T-helper 17 cell (primary cell): ENCODE measurements at regions not wholly inside any gene's neighbourhood (a gene's known extent, or its start where the extent isn't known, plus 50 kb on each side); places are given as distances from the start of the nearest gene placed in this dataset.

ENCODE experiments used
- ATAC-seq: fragments of 150-1000 bp; cut with Tn5 transposase; 2 replicates; pipeline ENCODE4 v1.10.0; 2021; ENCODE audit warnings: mild to moderate bottlenecking, moderate library complexity
- DNase-seq, 3 donors: peaks; one replicate each; pipeline versions ENCODE4 v3.0.0 to v3.0.0-alpha.2; 2020 to 2021
- H3K9me3 ChIP-seq: one replicate; pipeline ENCODE4 v1.7.0; 2013; ENCODE audit warnings: low read length, mild to moderate bottlenecking; ENCODE audit not compliant: control insufficient read depth, poor library complexity, severe bottlenecking
- H3K27ac Mint-ChIP-seq: one replicate; pipeline ENCODE4 v1.8.0; 2022; ENCODE audit warnings: mild to moderate bottlenecking, moderate library complexity, mixed read lengths
- H3K27me3 Mint-ChIP-seq: one replicate; pipeline ENCODE4 v1.8.0; 2022; ENCODE audit warnings: mixed read lengths
- H3K36me3 Mint-ChIP-seq: one replicate; pipeline ENCODE4 v1.8.0; 2022; ENCODE audit warnings: low read depth, mixed read lengths
- H3K4me1 Mint-ChIP-seq: one replicate; pipeline ENCODE4 v1.8.0; 2022; ENCODE audit warnings: mild to moderate bottlenecking, mixed read lengths
- H3K4me3 Mint-ChIP-seq: one replicate; pipeline ENCODE4 v1.8.0; 2022; ENCODE audit warnings: mild to moderate bottlenecking, moderate library complexity, mixed read lengths

DNA sequence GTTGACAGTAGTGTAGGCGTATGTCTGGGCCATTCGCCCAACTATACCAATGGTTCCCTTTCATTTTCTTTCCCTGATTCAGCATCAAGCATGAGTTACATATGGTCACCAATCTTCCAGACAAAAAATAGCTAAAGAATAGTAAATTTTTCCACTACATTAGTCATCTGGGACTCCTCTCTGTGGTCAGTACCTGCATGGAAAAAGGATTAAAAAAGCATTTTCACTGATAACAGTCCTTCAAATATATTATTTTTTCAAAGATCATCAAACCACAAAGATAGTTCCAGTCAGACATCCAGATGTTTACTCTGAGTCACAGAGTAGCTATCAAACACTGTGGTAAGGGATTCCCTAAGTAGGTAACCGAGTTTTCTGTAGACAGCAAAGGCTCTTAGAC lies 302.6 kb upstream of the SEMA3D start:
- no peaks in the 10 kb centered on the region for H3K9me3 ChIP-seq
- no peak overlapping the region for H3K4me3 Mint-ChIP-seq
- DNase-seq = no peak
- H3K27me3 Mint-ChIP-seq = no peaks in the 10 kb centered on the region
- no peak overlapping the region for H3K27ac Mint-ChIP-seq
- ATAC-seq = no peak
- H3K36me3 Mint-ChIP-seq = no peaks in the 10 kb centered on the region
- no peaks in the 10 kb centered on the region for H3K4me1 Mint-ChIP-seq

DNA sequence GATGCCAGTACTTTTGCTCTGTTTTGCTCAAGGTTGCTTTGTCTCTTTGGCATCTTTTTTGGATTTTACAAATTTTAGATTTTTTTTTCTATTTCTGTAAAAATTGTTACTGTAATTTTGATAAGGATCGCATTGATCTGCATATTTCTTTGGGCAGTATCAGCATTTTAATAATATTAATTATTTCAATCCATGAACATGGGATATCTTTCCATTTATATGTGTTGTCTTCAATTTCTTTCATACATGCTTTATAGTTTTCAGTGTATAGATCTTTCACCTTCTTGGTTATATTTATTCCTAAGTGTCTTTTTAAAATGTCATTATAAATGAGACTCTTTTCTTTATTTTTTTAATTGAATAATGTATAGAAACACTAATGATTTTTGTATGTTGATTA lies 301.6 kb upstream of the SEMA3D start:
- ATAC-seq = no peak
- no peaks in the 10 kb centered on the region for H3K4me1 Mint-ChIP-seq
- DNase-seq = no peak
- no peak overlapping the region for H3K27ac Mint-ChIP-seq
- no peak overlapping the region for H3K4me3 Mint-ChIP-seq
- H3K27me3 Mint-ChIP-seq = no peaks in the 10 kb centered on the region
- no peaks in the 10 kb centered on the region for H3K36me3 Mint-ChIP-seq
- H3K9me3 ChIP-seq = no peaks in the 10 kb centered on the region

DNA sequence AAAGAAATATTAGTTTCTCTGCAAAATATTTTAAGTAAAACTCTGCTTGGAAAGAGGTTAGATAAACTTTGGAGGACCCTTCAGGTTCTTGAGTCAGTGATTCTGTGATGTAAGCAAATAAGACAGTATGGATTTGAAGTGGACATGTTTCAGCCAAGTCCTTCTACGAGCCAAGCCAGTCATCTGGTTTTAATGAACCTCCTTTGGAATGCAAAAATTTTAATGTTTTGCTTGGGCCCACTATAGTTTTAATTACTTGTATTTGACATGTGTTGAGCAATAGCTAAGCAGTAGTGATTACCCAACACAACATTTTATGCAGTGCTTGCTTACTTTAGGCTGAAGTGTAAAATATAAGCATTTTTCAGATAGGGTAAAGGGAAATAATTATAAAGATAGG lies 296.3 kb upstream of the SEMA3D start:
- H3K9me3 ChIP-seq = no peaks in the 10 kb centered on the region
- no peaks in the 10 kb centered on the region for H3K27me3 Mint-ChIP-seq
- no peak overlapping the region for H3K27ac Mint-ChIP-seq
- H3K4me1 Mint-ChIP-seq = no peaks in the 10 kb centered on the region
- DNase-seq (no peak), ATAC-seq (no peak)
- H3K4me3 Mint-ChIP-seq = no peak overlapping the region
- H3K36me3 Mint-ChIP-seq = no peaks in the 10 kb centered on the region

DNA sequence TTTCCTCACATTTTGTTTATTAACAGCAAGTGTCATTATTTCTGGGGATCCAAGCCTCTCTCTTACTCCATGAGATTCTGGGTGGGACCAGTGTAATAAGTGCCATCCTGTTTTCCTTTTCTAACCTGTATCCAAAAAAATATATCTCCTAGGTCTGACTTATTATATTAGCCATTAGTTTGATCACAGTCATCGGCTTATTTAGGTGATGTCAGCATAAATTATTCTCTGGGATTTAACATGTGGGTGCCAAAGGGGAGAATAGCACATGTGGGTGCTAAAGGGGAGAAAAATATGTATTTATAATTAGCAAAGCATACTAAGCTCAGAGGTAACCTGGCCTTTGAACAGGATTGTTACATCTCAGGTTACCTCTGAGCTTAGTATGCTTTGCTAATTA lies 293.8 kb upstream of the SEMA3D start:
- no peaks in the 10 kb centered on the region for H3K4me1 Mint-ChIP-seq
- no peak overlapping the region for H3K4me3 Mint-ChIP-seq
- ATAC-seq = no peak
- no peaks in the 10 kb centered on the region for H3K27me3 Mint-ChIP-seq
- no peaks in the 10 kb centered on the region for H3K36me3 Mint-ChIP-seq
- no peaks in the 10 kb centered on the region for H3K9me3 ChIP-seq
- DNase-seq = no peak
- no peak overlapping the region for H3K27ac Mint-ChIP-seq

DNA sequence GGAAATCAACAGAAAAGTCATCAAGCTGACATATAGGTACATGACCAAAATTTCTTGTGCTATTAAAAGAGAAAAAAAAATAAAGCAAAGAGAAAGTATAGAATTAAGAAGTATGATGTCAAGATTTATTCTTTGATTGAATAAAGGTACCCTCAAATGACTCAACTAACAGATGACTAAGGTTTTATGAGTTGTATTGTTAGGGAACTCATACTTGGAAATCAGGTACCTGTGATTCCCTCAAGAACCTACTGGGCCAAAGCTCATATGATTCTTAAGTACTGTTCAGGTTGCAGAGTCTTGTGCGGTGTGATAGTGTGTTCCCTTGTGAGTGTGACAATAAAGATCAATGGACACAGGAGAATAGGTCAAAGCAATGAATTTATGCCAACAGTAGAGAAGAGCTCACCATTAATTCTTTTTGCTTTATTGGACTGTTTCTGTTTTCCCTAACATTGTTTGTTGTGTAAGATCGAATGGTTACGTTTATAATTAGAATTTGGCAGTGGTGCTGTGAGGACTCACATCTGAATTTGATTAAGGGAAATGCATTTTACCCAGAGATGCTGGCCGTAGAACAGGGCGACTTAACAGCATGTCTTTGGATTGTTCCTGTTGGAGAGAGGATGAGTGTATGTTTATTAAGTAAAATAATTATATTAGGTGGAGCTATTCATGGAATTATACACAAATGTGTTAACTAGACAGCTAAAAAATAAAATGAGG lies 293.2 kb upstream of the SEMA3D start:
- ATAC-seq (no peak), DNase-seq (no peak)
- H3K27ac Mint-ChIP-seq = no peak overlapping the region
- H3K4me3 Mint-ChIP-seq = no peak overlapping the region
- no peaks in the 10 kb centered on the region for H3K9me3 ChIP-seq
- H3K36me3 Mint-ChIP-seq = no peaks in the 10 kb centered on the region
- no peaks in the 10 kb centered on the region for H3K4me1 Mint-ChIP-seq
- no peaks in the 10 kb centered on the region for H3K27me3 Mint-ChIP-seq

DNA sequence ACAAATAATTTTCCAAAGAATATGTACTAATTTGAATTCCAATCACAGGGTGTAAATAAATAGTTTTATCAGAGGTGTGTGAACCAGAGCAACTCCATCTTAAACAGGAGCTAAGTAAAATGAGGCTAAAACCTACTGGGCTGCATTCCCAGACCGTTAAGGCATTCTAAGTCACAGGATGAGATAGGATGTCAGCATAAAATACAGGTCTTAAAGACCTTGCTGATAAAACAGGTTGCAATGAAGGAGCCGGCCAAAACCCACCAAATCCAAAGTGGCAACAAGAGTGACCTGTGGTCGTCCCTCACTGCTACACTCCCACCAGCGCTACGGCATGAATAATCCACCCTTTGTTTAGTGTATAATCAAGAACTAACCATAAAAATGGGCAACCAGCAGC lies 291.7 kb upstream of the SEMA3D start:
- Mint-ChIP-seq H3K27me3 (no peaks in the 10 kb centered on the region), H3K36me3 (no peaks in the 10 kb centered on the region), H3K4me1 (no peaks in the 10 kb centered on the region), H3K4me3 (no peak overlapping the region), H3K27ac (no peak overlapping the region)
- no peaks in the 10 kb centered on the region for H3K9me3 ChIP-seq
- no peak for ATAC-seq
- DNase-seq = no peak

DNA sequence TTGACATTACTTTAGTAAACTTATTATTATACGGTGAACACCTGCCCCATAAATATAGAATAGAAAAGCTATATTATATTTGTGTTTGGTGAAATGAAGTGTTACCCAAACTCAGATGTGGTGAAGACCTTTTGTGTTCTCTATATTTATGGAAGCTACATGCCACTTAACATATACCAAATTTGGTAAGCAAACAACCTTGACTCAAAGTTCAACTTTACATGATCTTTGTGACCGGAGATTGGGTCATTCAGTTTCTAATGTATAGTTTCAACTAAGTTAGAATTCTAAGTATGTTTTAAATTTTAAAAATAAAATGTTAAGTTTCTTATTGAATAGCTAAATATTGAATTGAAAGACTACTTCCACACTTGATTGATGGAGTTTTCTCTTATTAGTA lies 288.6 kb upstream of the SEMA3D start:
- Mint-ChIP-seq H3K4me1 (no peaks in the 10 kb centered on the region), H3K4me3 (no peak overlapping the region)
- no peak for ATAC-seq

DNA sequence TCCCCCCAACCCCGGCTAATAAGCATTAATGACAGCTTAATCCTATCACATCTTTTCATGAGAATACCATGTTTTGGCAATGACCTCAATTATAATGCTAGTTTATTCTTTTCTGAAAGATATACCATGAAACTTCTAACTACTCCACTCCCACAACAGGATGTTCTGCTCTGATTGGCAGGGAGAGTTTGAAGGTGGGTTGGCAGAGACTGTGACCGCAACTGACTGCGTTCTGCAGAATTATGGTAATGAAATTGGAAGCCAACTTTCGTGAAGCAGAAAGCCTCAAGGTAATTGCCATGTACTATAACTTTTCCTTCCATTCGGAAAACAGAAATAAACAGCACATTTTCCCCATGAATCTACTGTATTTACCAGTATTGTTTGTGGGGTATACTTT lies 288.2 kb upstream of the SEMA3D start:
- no peak for DNase-seq
- H3K4me1 Mint-ChIP-seq = no peaks in the 10 kb centered on the region
- H3K27me3 Mint-ChIP-seq = no peaks in the 10 kb centered on the region
- H3K36me3 Mint-ChIP-seq = no peaks in the 10 kb centered on the region
- H3K4me3 Mint-ChIP-seq = no peak overlapping the region
- ATAC-seq = no peak
- H3K9me3 ChIP-seq = no peaks in the 10 kb centered on the region
- H3K27ac Mint-ChIP-seq = no peak overlapping the region

More for the DNA sequence above, 288.6 kb upstream of the SEMA3D start:
- H3K9me3 ChIP-seq = no peaks in the 10 kb centered on the region
- Mint-ChIP-seq H3K36me3 (no peaks in the 10 kb centered on the region), H3K27me3 (no peaks in the 10 kb centered on the region), H3K27ac (no peak overlapping the region)
- DNase-seq = no peak

DNA sequence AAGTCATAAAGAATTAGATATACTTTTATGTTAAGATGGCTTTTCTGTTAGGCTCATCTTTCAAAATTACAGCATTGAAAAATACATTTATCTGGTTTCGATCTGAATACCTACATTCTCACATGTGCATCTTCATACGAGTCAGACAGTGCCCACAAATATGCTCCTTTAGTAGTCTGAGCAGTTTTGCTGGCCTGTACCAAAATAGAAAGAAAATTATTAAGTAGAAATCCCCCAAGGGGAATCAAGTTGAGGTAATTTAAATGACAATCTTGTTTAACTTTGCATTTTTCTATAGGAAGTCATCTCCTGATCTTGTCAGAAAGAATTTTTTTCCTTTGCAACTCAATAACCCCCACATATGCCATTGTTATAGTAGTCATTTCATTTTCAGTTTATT lies 287.4 kb upstream of the SEMA3D start:
- no peaks in the 10 kb centered on the region for H3K36me3 Mint-ChIP-seq
- no peak for DNase-seq
- H3K4me3 Mint-ChIP-seq = no peak overlapping the region
- no peak for ATAC-seq
- H3K4me1 Mint-ChIP-seq = no peaks in the 10 kb centered on the region
- H3K9me3 ChIP-seq = no peaks in the 10 kb centered on the region
- no peak overlapping the region for H3K27ac Mint-ChIP-seq
- no peaks in the 10 kb centered on the region for H3K27me3 Mint-ChIP-seq

DNA sequence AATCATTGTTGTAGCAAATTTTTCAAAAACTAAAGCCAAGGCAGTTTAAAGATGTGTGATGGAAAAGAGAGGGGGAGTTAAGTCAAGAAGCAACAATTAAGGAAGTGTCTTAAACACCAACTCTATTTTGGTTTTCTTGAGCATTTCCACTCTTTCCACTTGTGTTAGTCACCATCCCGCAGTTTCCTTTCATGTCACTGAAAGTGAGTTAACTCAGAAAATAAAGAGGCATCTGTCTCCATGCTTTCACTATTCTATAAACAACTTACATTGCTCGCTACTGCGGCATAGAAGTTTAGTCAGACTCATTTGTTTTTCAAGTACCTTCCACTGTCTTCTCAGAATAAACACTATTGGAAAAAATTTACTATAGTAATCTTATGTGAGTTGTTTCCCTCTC lies 284.9 kb upstream of the SEMA3D start:
- no peak for DNase-seq
- Mint-ChIP-seq H3K27ac (no peak overlapping the region), H3K4me3 (no peak overlapping the region), H3K4me1 (no peaks in the 10 kb centered on the region), H3K27me3 (no peaks in the 10 kb centered on the region), H3K36me3 (no peaks in the 10 kb centered on the region)
- H3K9me3 ChIP-seq = peaks cover 4% of the 10 kb centered on the region
- no peak for ATAC-seq

DNA sequence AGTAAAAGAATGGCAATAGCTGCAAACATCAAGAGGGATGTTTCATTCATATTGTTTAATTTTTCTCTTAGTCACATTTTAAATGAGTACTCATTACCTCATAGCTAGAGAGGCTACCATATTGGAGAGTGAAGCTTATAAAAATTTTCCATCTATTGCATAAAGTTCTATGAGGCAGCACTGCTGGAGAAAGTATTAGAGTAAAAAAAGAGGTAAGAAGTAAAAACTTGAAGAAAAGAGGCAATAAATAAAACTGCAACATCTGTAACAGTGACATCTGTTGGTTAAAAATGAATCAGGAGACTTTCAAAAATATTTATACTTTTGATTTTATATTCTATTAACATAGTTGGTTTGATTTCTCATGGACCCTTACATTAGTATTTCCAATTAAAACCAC lies 284.5 kb upstream of the SEMA3D start:
- DNase-seq (no peak), ATAC-seq (no peak)
- no peaks in the 10 kb centered on the region for H3K36me3 Mint-ChIP-seq
- no peak overlapping the region for H3K27ac Mint-ChIP-seq
- no peak overlapping the region for H3K4me3 Mint-ChIP-seq
- H3K9me3 ChIP-seq = peaks cover 4% of the 10 kb centered on the region
- no peaks in the 10 kb centered on the region for H3K27me3 Mint-ChIP-seq
- H3K4me1 Mint-ChIP-seq = no peaks in the 10 kb centered on the region

DNA sequence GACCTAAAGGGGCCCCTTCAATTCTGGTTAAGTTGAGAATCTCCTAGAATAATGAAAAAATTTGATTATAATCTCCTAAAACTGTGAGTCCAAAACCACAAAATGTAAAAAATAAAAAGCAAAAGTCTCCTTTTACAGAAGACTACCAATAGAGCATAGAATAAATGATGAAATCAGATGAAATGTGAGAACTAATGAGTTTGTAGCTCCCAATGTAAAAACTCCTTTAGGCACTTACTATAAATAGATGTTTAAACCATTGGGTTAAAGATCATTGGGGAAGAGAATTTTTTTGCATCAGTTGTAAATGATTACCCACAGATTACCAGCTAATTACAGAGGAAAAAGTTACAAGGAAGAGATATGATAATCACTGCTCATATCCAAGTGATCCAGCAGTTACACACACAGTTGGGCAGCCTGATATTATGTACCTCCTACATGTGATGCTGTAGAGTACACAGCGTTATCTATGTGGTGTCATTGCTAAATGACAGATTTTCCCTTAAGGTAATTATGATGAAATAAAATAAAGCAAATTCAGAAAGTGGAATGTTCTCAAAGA lies 282.7 kb upstream of the SEMA3D start:
- peaks cover 4% of the 10 kb centered on the region for H3K9me3 ChIP-seq
- Mint-ChIP-seq H3K27ac (no peak overlapping the region), H3K4me1 (no peaks in the 10 kb centered on the region), H3K36me3 (no peaks in the 10 kb centered on the region), H3K27me3 (no peaks in the 10 kb centered on the region), H3K4me3 (no peak overlapping the region)
- ATAC-seq (no peak), DNase-seq (no peak)

DNA sequence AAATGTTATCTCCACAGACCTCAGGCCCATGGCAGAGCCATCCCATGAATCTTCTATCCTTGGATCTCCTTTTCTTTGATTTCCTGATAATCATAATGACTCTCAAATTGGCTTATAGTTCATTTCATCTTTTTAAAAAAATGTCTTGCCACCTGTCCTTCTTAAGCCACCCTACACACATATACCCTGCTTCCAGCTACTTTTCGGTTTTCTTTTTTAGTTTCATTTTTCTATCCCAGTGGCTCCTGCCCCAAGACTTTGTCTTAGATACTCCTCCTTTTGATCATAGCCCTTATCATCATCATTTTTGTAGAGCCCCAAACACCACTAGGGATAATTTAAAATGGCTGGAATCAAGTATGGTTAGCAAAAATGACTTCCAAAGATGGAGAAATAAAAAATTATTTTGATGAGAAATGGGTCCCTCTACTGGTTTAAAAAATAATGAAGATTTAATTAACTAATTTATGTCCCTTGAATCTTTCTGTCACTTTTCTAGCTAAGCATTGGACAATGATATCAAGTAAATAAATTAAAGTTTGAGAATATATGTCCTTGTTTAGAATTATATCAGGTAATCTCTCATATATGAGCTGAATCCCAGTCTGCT lies 277.3 kb upstream of the SEMA3D start:
- peaks cover 4% of the 10 kb centered on the region for H3K9me3 ChIP-seq
- ATAC-seq (no peak), DNase-seq (no peak)
- no peaks in the 10 kb centered on the region for H3K4me1 Mint-ChIP-seq
- no peaks in the 10 kb centered on the region for H3K36me3 Mint-ChIP-seq
- H3K27ac Mint-ChIP-seq = no peak overlapping the region
- H3K27me3 Mint-ChIP-seq = no peaks in the 10 kb centered on the region
- H3K4me3 Mint-ChIP-seq = no peak overlapping the region

DNA sequence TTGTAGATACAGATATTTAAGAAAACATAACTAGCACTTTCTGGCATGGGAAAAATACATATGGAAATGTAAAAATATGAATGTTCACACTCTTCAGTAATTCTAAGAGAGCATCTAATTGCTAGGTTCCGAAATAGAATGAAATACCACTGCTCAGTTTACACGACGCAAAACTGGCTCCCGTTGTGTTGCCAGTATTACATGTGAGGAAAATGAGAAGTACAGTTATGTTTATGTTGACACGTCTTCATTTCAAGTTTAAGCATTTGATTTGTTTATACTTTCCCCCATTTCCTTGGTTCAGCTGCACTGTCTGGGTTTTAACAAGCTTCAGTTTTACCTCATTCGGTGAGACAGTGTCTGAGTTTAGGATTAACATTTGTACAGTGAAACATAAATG lies 275.8 kb upstream of the SEMA3D start:
- Mint-ChIP-seq H3K4me1 (no peaks in the 10 kb centered on the region), H3K27me3 (no peaks in the 10 kb centered on the region), H3K4me3 (no peak overlapping the region), H3K27ac (no peak overlapping the region), H3K36me3 (no peaks in the 10 kb centered on the region)
- peaks cover 3% of the 10 kb centered on the region for H3K9me3 ChIP-seq
- ATAC-seq (no peak), DNase-seq (no peak)
